Spinal cord (tissue), 9 donors: ENCODE measurements at regions not wholly inside any gene's neighbourhood (a gene's known extent, or its start where the extent isn't known, plus 50 kb on each side); places are given as distances from the start of the nearest gene placed in this dataset.
"Not testable (repeated sequence)": the region's sequence is repeated elsewhere in the genome, so short reads cannot be mapped to it uniquely, and the experiment has no call there.

ENCODE experiments used
- DNase-seq, 6 donors: peaks; one replicate each; pipeline versions ENCODE4 v3.0.0 to v3.0.0-alpha.2; 2013 to 2015; ENCODE audit warnings: low spot score in 6 of 6, low read depth in 4 of 6
- H3K27ac ChIP-seq: one replicate; pipeline ENCODE4 v1.5.1; 2013; ENCODE audit warnings: low read depth, low read length, control low read depth
- H3K27me3 ChIP-seq: one replicate; pipeline ENCODE4 v1.6.1; 2013; ENCODE audit warnings: low read length; ENCODE audit not compliant: control insufficient read depth, insufficient read depth
- H3K36me3 ChIP-seq: one replicate; pipeline ENCODE4 v1.6.1; 2013; ENCODE audit warnings: low read length; ENCODE audit not compliant: control insufficient read depth, insufficient read depth
- H3K4me1 ChIP-seq: one replicate; pipeline ENCODE4 v1.6.1; 2013; ENCODE audit warnings: low read length; ENCODE audit not compliant: control insufficient read depth, insufficient read depth
- H3K4me3 ChIP-seq: one replicate; pipeline ENCODE4 v1.5.1; 2013; ENCODE audit warnings: low read depth, low read length, control low read depth
- H3K9me3 ChIP-seq: one replicate; pipeline ENCODE4 v1.6.1; 2013; ENCODE audit warnings: low read length; ENCODE audit not compliant: control insufficient read depth, insufficient read depth
- WGBS: methylation state at CpG from one replicate; pipeline ENCODE4 v1.1.5; 2013; ENCODE audit warnings: missing lambda C conversion rate; ENCODE audit not compliant: insufficient coverage; 5-methylcytosine and 5-hydroxymethylcytosine counted together
- donor health status: healthy.

DNA sequence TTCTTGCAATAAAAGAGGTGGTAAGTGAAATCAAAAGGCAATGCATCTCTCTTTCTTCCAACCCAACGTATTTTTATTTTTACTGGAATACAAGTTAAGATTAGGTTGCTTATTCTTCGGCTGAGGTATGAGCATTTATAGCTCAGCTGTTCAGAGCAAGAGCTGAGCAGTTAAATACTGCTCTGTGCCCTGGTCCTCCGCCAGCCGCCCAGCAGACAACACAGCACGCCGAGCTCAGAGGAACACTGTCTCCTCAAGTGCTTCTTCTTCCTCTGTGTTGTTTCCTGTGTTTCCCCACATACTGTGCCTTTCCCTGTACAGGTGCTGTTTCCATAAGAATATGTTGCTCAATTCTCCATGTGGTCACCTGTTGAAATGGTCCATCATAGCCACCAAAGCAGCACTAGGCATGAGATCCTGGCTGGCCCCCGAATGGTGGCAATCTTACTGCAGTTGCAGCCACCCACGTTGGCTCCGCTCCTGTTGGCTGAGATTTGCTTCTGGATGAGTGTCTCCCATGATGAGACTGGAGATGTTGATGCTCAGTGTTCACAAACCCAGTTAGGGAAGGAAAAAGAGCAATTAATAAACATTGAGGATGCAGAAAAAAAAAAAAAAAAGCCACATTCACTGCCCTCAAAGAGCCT, 515.3 kb downstream of the GRIN2A start:
- Histone ChIP-seq H3K27me3 (no peaks in the 10 kb centered on the region), H3K27ac (no peak overlapping the region), H3K36me3 (no peaks in the 10 kb centered on the region), H3K4me3 (no peak overlapping the region), H3K4me1 (no peaks in the 10 kb centered on the region), H3K9me3 (no peaks in the 10 kb centered on the region)
- 49% methylated on average over 4 of the region's 9 CpGs for WGBS
- DNase-seq = no peak

DNA sequence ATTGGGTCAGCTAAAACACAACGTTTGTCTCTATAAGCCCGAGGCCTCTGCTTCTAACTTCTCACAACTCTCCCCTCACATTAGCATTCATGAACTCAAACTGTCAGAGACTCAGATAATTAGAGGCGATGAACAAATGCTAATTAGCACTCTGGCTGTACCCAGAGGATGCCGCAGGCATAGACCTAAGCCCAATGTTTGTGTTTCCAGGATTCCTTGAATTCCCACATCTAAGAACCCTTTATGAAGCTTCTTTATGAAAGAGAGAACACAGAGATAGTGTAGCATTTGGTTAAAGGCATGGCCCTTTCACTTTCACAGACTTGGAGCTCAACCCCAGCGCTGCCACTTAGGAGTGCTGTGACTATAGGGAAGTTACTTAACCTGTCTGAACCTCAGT, 512.2 kb downstream of the GRIN2A start:
- H3K27me3 ChIP-seq = no peaks in the 10 kb centered on the region
- DNase-seq = peak in 2 of 6 donors; percentile 63 to 72
- no peak overlapping the region for H3K27ac ChIP-seq
- H3K36me3 ChIP-seq = no peaks in the 10 kb centered on the region
- H3K9me3 ChIP-seq = no peaks in the 10 kb centered on the region
- H3K4me3 ChIP-seq = no peak overlapping the region
- WGBS = 7% methylated on average over 2 of the region's 5 CpGs
- H3K4me1 ChIP-seq = no peaks in the 10 kb centered on the region

DNA sequence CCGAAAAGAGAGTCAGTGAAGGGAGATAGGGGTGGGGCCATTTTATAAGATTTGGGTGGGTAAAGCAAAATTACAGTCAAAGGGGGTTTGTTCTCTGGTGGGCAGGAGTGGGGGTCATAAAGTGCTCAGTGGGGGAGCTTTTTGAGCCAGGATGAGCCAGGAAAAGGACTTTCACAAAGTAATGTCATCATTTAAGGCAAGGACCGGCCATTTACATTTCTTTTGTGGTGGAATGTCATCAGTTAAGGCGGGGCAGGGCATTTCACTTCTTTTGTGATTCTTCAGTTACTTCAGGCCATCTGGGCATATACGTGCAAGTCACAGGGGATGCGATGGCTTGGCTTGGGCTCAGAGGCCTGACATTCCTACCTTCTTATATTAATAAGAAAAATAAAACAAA, 511.6 kb downstream of the GRIN2A start:
- not testable (repeated sequence) for H3K36me3 ChIP-seq, DNase-seq, H3K4me1 ChIP-seq, H3K9me3 ChIP-seq, H3K4me3 ChIP-seq, H3K27me3 ChIP-seq, H3K27ac ChIP-seq
- WGBS = no CpG with 5 or more reads among the region's 5 CpGs

DNA sequence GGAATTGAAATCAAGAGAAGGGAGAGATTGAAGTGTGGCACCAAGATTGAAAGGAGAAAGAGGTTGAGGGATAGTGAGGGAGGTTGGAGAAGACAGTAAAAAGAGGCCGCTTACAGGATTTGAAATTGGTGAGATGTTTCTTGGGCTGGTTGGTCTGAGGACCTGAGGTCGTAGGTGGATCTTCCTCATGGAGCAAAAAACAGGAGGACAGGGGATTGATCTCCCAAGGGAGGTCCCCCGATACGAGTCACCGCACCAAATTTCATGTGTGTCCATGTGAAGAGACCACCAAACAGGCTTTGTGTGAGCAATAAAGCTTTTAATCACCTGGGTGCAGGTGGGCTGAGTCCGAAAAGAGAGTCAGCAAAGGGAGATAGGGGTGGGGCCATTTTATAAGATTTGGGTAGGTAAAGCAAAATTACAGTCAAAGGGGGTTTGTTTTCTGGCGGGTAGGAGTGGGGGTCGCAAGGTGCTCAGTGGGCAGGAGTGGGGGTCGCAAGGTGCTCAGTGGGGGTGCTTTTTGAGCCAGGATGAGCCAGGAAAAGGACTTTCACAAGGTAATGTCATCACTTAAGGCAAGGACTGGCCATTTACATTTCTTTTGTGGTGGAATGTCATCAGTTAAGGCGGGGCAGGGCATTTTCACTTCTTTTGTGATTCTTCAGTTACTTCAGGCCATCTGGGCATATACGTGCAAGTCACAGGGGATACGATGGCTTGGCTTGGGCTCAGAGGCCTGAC, 505.5 kb downstream of the GRIN2A start:
- not testable (repeated sequence) for H3K4me1 ChIP-seq, H3K27ac ChIP-seq, DNase-seq, H3K9me3 ChIP-seq, H3K4me3 ChIP-seq, H3K36me3 ChIP-seq, H3K27me3 ChIP-seq
- 85% methylated on average over 4 of the region's 12 CpGs for WGBS

DNA sequence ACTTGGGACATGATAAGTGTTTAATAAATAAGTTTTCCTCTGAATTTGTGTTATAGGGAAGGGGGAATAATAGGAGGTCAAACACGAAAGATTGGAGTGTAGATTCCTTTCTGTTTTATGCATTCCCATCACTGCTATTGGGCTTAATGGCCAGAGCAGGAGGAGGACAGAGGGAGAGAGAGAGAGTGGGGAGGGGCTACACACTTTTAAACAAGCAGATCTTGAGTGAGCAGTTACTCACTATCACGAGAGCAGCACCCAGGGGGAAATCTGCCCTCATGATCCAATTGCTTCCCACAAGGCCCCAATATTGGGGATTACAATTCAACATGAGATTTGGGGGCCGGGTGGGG, 505.0 kb downstream of the GRIN2A start:
- Histone ChIP-seq H3K4me1 (peaks cover 3% of the 10 kb centered on the region), H3K27ac (no peak overlapping the region), H3K36me3 (no peaks in the 10 kb centered on the region), H3K9me3 (no peaks in the 10 kb centered on the region), H3K4me3 (no peak overlapping the region), H3K27me3 (peaks cover 4% of the 10 kb centered on the region)
- 100% methylated on average over 1 of the region's 3 CpGs for WGBS
- DNase-seq = no peak

DNA sequence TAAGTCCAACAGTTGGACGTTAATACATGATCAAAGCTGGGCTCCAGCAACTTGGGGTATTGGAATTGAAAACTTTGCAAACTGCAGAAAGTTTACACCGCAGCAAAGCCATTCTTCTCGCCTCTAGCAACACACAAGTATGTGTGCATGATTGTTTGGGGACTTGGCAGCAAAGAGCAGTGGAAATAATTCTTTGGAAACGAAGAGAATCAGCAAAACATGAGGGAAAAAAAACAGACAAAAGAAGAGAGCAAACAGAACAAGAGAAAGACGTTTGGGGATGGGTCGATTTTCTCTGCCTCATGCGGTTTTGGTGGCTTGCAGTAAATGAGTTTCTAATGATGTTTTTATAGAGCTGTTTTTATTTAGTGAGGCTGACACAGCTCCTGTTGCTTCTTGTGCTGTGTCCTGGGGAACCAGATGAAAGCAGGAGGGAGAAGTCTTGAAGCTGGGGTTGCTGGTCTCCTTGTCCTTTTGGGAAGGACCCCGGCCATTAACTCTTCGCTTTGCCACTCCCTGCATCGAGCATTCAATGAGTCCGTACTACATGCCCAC, 502.9 kb downstream of the GRIN2A start:
- Histone ChIP-seq H3K4me1 (peaks cover 3% of the 10 kb centered on the region), H3K9me3 (peaks cover 5% of the 10 kb centered on the region), H3K27me3 (peaks cover 4% of the 10 kb centered on the region), H3K4me3 (no peak overlapping the region), H3K27ac (no peak overlapping the region), H3K36me3 (no peaks in the 10 kb centered on the region)
- WGBS = 0% methylated on average over 4 of the region's 11 CpGs
- DNase-seq = peak in 3 of 6 donors; percentile 28 to 63 (median 61)

DNA sequence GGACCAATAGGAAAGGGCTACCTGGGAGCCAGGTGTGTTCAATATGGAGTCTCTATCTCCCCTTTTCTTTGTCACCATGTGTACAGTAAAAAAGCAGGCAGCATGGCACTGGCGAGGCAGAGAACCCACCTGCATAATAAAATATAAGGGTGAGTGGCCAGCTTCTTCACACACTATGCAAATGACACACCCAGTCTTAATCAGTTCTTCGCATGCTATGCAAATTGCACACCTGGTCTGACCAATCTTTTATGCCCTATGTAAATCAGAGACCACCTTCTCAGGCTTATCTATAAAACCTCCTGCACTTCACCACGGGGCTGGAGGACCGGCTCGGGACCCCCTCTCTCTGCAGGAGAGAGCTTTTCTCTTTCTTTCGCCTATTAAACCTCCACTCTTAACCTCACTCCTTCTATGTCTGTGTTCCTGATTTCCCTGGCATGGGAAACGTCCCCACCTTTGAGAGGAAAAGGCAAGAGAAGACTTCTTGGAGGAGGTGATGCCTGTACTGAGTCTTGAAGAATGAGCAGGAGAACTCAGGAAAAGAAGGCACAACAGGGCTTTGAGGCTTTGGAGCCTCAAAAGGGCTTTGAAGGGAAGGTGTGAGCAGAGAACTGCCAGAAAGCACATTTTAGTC, 502.1 kb downstream of the GRIN2A start:
- no peaks in the 10 kb centered on the region for H3K36me3 ChIP-seq
- H3K4me1 ChIP-seq = peaks cover 3% of the 10 kb centered on the region
- peaks cover 4% of the 10 kb centered on the region for H3K27me3 ChIP-seq
- no peak overlapping the region for H3K27ac ChIP-seq
- H3K4me3 ChIP-seq = no peak overlapping the region
- DNase-seq = no peak
- 53% methylated on average over 5 of the region's 7 CpGs for WGBS
- H3K9me3 ChIP-seq = peaks cover 5% of the 10 kb centered on the region

DNA sequence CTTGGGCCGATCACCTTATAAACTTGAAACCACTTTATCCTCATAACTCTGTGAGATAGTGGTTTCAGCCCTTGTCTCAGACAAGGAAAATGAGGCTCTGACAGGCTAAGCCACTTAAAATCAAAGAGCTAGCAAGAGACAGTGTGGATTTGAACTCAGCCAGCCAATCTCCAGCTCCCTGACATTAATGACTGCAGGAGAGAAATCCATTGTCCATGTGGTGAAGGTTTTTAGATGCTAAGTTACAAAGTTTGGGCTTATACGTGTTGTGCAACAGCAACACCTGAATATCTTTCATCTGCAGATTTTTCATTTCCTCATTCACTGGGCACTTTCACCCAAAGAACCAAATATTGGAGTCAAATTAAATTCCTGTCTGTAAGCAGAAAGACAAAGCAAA, 501.3 kb downstream of the GRIN2A start:
- Histone ChIP-seq H3K9me3 (peaks cover 5% of the 10 kb centered on the region), H3K4me3 (no peak overlapping the region), H3K27ac (no peak overlapping the region), H3K36me3 (no peaks in the 10 kb centered on the region), H3K4me1 (peaks cover 3% of the 10 kb centered on the region), H3K27me3 (peaks cover 4% of the 10 kb centered on the region)
- no CpG with 5 or more reads among the region's 2 CpGs for WGBS
- DNase-seq = no peak

DNA sequence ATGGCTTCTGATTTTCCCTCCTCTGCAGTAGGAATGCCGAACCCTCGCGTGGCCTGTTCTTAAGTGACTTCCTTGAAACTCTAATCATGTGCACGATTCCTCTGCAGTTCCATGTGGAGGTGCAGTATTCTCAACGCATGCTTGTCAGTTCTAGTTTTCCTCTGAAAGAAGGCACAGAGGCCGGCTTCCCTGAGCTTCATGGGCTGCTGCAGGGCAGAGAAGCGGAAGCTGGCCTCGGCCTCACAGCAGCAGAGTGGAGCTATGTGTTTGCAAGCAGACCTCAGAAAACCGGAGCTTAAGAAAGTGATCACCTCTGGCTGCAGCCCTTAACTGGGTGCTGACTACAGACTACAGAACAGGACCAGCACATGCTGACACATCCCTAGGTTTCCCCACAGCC, 500.7 kb downstream of the GRIN2A start:
- DNase-seq = peak in 1 of 6 donors; percentile 38
- Histone ChIP-seq H3K27me3 (peaks cover 4% of the 10 kb centered on the region), H3K27ac (no peak overlapping the region), H3K36me3 (no peaks in the 10 kb centered on the region), H3K4me3 (no peak overlapping the region), H3K4me1 (peaks cover 3% of the 10 kb centered on the region), H3K9me3 (peaks cover 5% of the 10 kb centered on the region)
- WGBS = 82% methylated on average over 9 of the region's 9 CpGs
